A549 (cell line): ENCODE measurements at regions not wholly inside any gene's neighbourhood (a gene's known extent, or its start where the extent isn't known, plus 50 kb on each side); places are given as distances from the start of the nearest gene placed in this dataset.

Experiments used
- ATAC-seq, 2 experiments: fragments of 200-7000 bp in 1 of 2; fragments of >200 bp in 1 of 2; cut with Nextera tagmentation in 1 of 2; cut with Tn5 transposase in 1 of 2; 3 replicates each; pipeline versions ENCODE4 v1.8.0 to v1.9.1; 2018 to 2020; ENCODE audit warnings: mild to moderate bottlenecking in 1 of 2, moderate library complexity in 1 of 2
- CTCF ChIA-PET: fragments of 300-600 bp; sonication (Branson Sonifier 250); formaldehyde crosslinking; extraction: SDS; loops from one replicate; lab custom pipeline; 2021; ENCODE audit warnings: antibody characterized with exemption, inconsistent platforms; lab: Yijun Ruan, JAX
- POLR2A ChIA-PET: fragments of 350-600 bp; formaldehyde crosslinking; extraction: SDS; loops from one replicate; lab custom pipeline; 2021; ENCODE audit warnings: antibody characterized with exemption, inconsistent platforms; lab: Yijun Ruan, JAX
- DNase-seq, 2 experiments: peaks; one replicate each; pipeline versions ENCODE4 v3.0.0 to v3.0.0-alpha.2; 2011 to 2016; ENCODE audit warnings: low read depth in 1 of 2, low spot score in 1 of 2
- FAIRE-seq: peaks from 2 replicates; lab custom pipeline; 2011; peaks lifted over from hg19 to GRCh38; lab: Jason Lieb, UNC
- H3K27ac ChIP-seq, 2 experiments: fragments of >200 bp; sonication (Bioruptor Twin); formaldehyde crosslinking; 3 replicates each; pipeline ENCODE4 v1.5.1; 2016 to 2017
- H3K4me1 ChIP-seq: fragments of >200 bp; sonication (Bioruptor Twin); formaldehyde crosslinking; 3 replicates; pipeline ENCODE4 v1.6.1; 2016
- H3K4me2 ChIP-seq: fragments of >200 bp; sonication (Bioruptor Twin); formaldehyde crosslinking; 3 replicates; pipeline ENCODE4 v1.6.1; 2016
- H3K4me3 ChIP-seq: fragments of >200 bp; sonication (Bioruptor Twin); formaldehyde crosslinking; 3 replicates; pipeline ENCODE4 v1.5.1; 2016
- H3K9me3 ChIP-seq: fragments of >200 bp; sonication (Bioruptor Twin); formaldehyde crosslinking; 3 replicates; pipeline ENCODE4 v1.6.1; 2016
- BCL3 ChIP-seq: fragments of >200 bp; sonication (Bioruptor Twin); formaldehyde crosslinking; IDR thresholded peaks from 3 replicates; pipeline ENCODE4 v1.6.1; 2016
- CBX2 ChIP-seq: fragments of 200-600 bp; sonication (generic); IDR thresholded peaks from 2 replicates; pipeline ENCODE4 v1.6.1; 2016; ENCODE audit warnings: low read depth, mild to moderate bottlenecking, borderline replicate concordance
- CBX8 ChIP-seq: fragments of 200-600 bp; sonication (generic); IDR thresholded peaks from 2 replicates; pipeline ENCODE4 v1.6.1; 2016
- CHD4 ChIP-seq: fragments of 200-600 bp; sonication (generic); IDR thresholded peaks from 2 replicates; pipeline ENCODE4 v1.6.1; 2016; ENCODE audit warnings: antibody characterized with exemption, mild to moderate bottlenecking, borderline replicate concordance
- CTCF ChIP-seq: fragments of >200 bp; sonication (Bioruptor Twin); formaldehyde crosslinking; IDR thresholded peaks from 3 replicates; pipeline ENCODE4 v1.5.1; 2016
- EHF ChIP-seq: fragments of 250-450 bp; sonication (Bioruptor Pico); IDR thresholded peaks from 2 replicates; pipeline ENCODE4 v1.5.0; 2020; ENCODE audit warnings: mild to moderate bottlenecking
- FOXS1 ChIP-seq: fragments of 250-450 bp; sonication (Bioruptor Pico); IDR thresholded peaks from 2 replicates; pipeline ENCODE4 v1.5.0; 2020; ENCODE audit warnings: mild to moderate bottlenecking, moderate library complexity
- HDAC2 ChIP-seq: fragments of 200-600 bp; sonication (generic); IDR thresholded peaks from 2 replicates; pipeline ENCODE4 v1.6.1; 2016
- HOXA7 ChIP-seq: fragments of 250-450 bp; sonication (Bioruptor Pico); IDR thresholded peaks from 2 replicates; pipeline ENCODE4 v1.5.0; 2020; ENCODE audit warnings: mild to moderate bottlenecking, moderate library complexity
- HOXB13 ChIP-seq: fragments of 250-450 bp; sonication (Bioruptor Pico); IDR thresholded peaks from 2 replicates; pipeline ENCODE4 v1.5.0; 2020; ENCODE audit warnings: low read depth, mild to moderate bottlenecking, moderate library complexity
- HOXB5 ChIP-seq: fragments of 250-450 bp; sonication (Bioruptor Pico); IDR thresholded peaks from 2 replicates; pipeline ENCODE4 v1.5.0; 2020; ENCODE audit warnings: mild to moderate bottlenecking, moderate library complexity
- JUN ChIP-seq, 2 experiments: fragments of >200 bp; sonication (Bioruptor Twin); formaldehyde crosslinking; IDR thresholded peaks; 2 replicates in 1 of 2; 3 replicates in 1 of 2; pipeline ENCODE4 v1.6.1; 2016 to 2017
- JUNB ChIP-seq: fragments of >200 bp; sonication (Bioruptor Twin); formaldehyde crosslinking; IDR thresholded peaks from 2 replicates; pipeline ENCODE4 v1.6.1; 2016
- KDM1A ChIP-seq: fragments of 200-600 bp; sonication (generic); IDR thresholded peaks from 2 replicates; pipeline ENCODE4 v1.6.1; 2016; ENCODE audit warnings: low read depth, mild to moderate bottlenecking
- KDM5A ChIP-seq: fragments of 200-600 bp; sonication (generic); IDR thresholded peaks from 2 replicates; pipeline ENCODE4 v1.6.1; 2016; ENCODE audit warnings: antibody characterized with exemption, mild to moderate bottlenecking
- MAX ChIP-seq: IDR thresholded peaks from 2 replicates; pipeline ENCODE4 v1.6.1; 2012
- PBX3 ChIP-seq: IDR thresholded peaks from 2 replicates; pipeline ENCODE4 v1.6.1; 2012
- PHF8 ChIP-seq: fragments of 200-600 bp; sonication (generic); IDR thresholded peaks from 2 replicates; pipeline ENCODE4 v1.6.1; 2016; ENCODE audit warnings: low read depth, mild to moderate bottlenecking, antibody characterized with exemption, moderate library complexity, borderline replicate concordance
- POLR2AphosphoS2 ChIP-seq: conservative IDR thresholded peaks from 2 replicates; pipeline ENCODE4 v1.6.1; 2012; ENCODE audit warnings: low read length, improper control_type of control experiment, inconsistent platforms
- RCOR1 ChIP-seq: fragments of 150-350 bp; IDR thresholded peaks from 2 replicates; pipeline ENCODE4 v1.6.1; 2014; ENCODE audit warnings: antibody characterized with exemption, low read length, low read depth
- SREBF2 ChIP-seq: fragments of 450-650 bp; IDR thresholded peaks from 2 replicates; pipeline ENCODE4 v1.6.1; 2014; ENCODE audit warnings: mild to moderate bottlenecking, moderate library complexity
- USF2 ChIP-seq: fragments of 450-650 bp; IDR thresholded peaks from 2 replicates; pipeline ENCODE4 v1.6.1; 2014; ENCODE audit warnings: antibody characterized with exemption
- ZNF302 ChIP-seq: fragments of 250-450 bp; sonication (Bioruptor Pico); IDR thresholded peaks from 2 replicates; pipeline ENCODE4 v1.9.0; 2021; ENCODE audit warnings: inconsistent platforms, mild to moderate bottlenecking, moderate library complexity
- ZSCAN20 ChIP-seq: fragments of 250-450 bp; sonication (Bioruptor Pico); IDR thresholded peaks from 2 replicates; pipeline ENCODE4 v1.8.0; 2022; ENCODE audit warnings: mild to moderate bottlenecking, moderate library complexity
- WGBS: methylation state at CpG from one replicate; pipeline ENCODE4 v1.1.6; 2017; ENCODE audit errors: missing lambda C conversion rate; 5-methylcytosine and 5-hydroxymethylcytosine counted together

- ATAC-seq (no peak), DNase-seq (no peak), FAIRE-seq (no peak)
- CTCF ChIA-PET: no interaction called here
- peak overlapping the region; percentile 76 for H3K4me2 ChIP-seq
- POLR2A ChIA-PET: no interaction called here
- H3K4me3 ChIP-seq: peak overlapping the region; percentile 43
- TF ChIP-seq USF2: no peak
- no peak for TF ChIP-seq ZNF302 (CRISPR knock-in tag)
- TF ChIP-seq FOXS1 (CRISPR knock-in tag): no peak
- TF ChIP-seq HOXA7 (CRISPR knock-in tag): no peak
- TF ChIP-seq CBX8: no peak
- peak overlapping the region; percentile 67 to 74 for H3K27ac ChIP-seq
- 48% methylated on average over 2 of the region's 2 CpGs for WGBS
- H3K4me1 ChIP-seq: no peaks in the 10 kb centered on the region
- H3K9me3 ChIP-seq: no peaks in the 10 kb centered on the region
Measured at GRCh38 chr4:84298023-84298718, 200.9 kb downstream of the NKX6-1 start.

- WGBS: 28% methylated on average over 2 of the region's 2 CpGs
Measured at GRCh38 chr4:84291969-84292368, 207.1 kb downstream of the NKX6-1 start.

GRCh38 chr4:84286048-84286447, 213.0 kb downstream of the NKX6-1 start:
- WGBS: 48% methylated on average over 4 of the region's 5 CpGs
- TF ChIP-seq PBX3: no peak
- no peak for TF ChIP-seq CBX2
- TF ChIP-seq MAX: no peak
- TF ChIP-seq CHD4: no peak
- no peak for TF ChIP-seq FOXS1 (CRISPR knock-in tag)
- TF ChIP-seq BCL3: no peak
- no peak for TF ChIP-seq HOXA7 (CRISPR knock-in tag)
- no peak for TF ChIP-seq JUN (IDR thresholded peaks at IDR 0.05)
- TF ChIP-seq ZSCAN20 (CRISPR knock-in tag): no peak
- no peak for TF ChIP-seq JUNB
- TF ChIP-seq RCOR1: no peak
- no peak for TF ChIP-seq HOXB5 (CRISPR knock-in tag)
- TF ChIP-seq ZNF302 (CRISPR knock-in tag): no peak
- no peak for TF ChIP-seq POLR2AphosphoS2
- no peak for TF ChIP-seq CTCF
- TF ChIP-seq KDM1A: no peak
- TF ChIP-seq USF2: no peak
- CTCF ChIA-PET: interaction anchor here (0.6 kb wide), 1 partner anchor 642 kb away, joined by 3 read pairs; no protein-coding TSS in a partner anchor
- DNase-seq (no peak), FAIRE-seq (no peak), ATAC-seq (no peak)
- no peaks in the 10 kb centered on the region for H3K4me1 ChIP-seq
- POLR2A ChIA-PET: no interaction called here
- H3K4me2 ChIP-seq: no peak overlapping the region
- no peak overlapping the region for H3K4me3 ChIP-seq
- H3K27ac ChIP-seq: no peak overlapping the region
- no peaks in the 10 kb centered on the region for H3K9me3 ChIP-seq

More at GRCh38 chr4:84291969-84292368, 207.1 kb downstream of the NKX6-1 start:
- Histone ChIP-seq H3K27ac (no peak overlapping the region), H3K4me2 (no peak overlapping the region), H3K9me3 (no peaks in the 10 kb centered on the region), H3K4me1 (no peaks in the 10 kb centered on the region), H3K4me3 (no peak overlapping the region)
- ChIA-PET CTCF (no interaction called here), POLR2A (no interaction called here)
- no peak for ATAC-seq
- no peak for FAIRE-seq
- TF ChIP-seq SREBF2: no peak
- TF ChIP-seq HOXB13: no peak
- TF ChIP-seq KDM5A: no peak
- TF ChIP-seq EHF: no peak
- TF ChIP-seq CTCF: no peak
- TF ChIP-seq HDAC2: no peak
- TF ChIP-seq FOXS1 (CRISPR knock-in tag): no peak
- TF ChIP-seq PHF8: no peak
- DNase-seq: no peak
